Astrocyte of the cerebellum (primary cell): ENCODE measurements at regions not wholly inside any gene's neighbourhood (a gene's known extent, or its start where the extent isn't known, plus 50 kb on each side); places are given as distances from the start of the nearest gene placed in this dataset.

Source experiments
- DNase-seq: peaks from one replicate; pipeline ENCODE4 v3.0.0-alpha.2; 2011; ENCODE audit warnings: low read depth
- H3K4me3 ChIP-seq: 2 replicates; pipeline ENCODE4 v1.5.1; 2011; ENCODE audit warnings: mild to moderate bottlenecking, low read depth, low read length, moderate library complexity
- in situ Hi-C: cut with HindIII; loops from 2 replicates; pipeline ENCODE4 v1.10.0; 2017; ENCODE audit warnings: low sequenced_read_pairs
- TF ChIP-seq, protein P1 (sequence below): IDR thresholded peaks from 2 replicates; pipeline ENCODE4 v1.5.1; 2012; ENCODE audit warnings: low read length, low read depth, moderate library complexity, mild to moderate bottlenecking; ENCODE audit errors: missing control alignments

DNA sequence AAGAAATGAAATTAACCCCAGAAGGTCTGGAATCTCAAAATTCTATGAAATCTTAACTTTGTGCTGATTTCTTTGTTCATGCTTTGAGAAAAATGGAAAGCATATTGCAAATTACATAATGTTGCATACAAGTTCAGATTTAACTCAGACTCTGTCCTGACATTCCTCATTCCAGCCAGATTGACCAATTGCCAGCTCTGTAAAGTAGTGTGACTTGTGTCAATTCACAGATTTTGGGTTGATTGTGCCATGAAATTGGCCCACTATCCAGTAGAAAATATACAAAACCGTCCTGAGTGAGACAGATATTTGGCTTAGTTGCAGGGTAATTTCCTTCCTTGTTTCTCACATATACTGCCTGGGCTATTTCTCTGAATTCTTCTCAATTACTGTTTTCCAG lies 1312.6 kb downstream of the ROBO1 start:
- TF ChIP-seq, protein P1, sequence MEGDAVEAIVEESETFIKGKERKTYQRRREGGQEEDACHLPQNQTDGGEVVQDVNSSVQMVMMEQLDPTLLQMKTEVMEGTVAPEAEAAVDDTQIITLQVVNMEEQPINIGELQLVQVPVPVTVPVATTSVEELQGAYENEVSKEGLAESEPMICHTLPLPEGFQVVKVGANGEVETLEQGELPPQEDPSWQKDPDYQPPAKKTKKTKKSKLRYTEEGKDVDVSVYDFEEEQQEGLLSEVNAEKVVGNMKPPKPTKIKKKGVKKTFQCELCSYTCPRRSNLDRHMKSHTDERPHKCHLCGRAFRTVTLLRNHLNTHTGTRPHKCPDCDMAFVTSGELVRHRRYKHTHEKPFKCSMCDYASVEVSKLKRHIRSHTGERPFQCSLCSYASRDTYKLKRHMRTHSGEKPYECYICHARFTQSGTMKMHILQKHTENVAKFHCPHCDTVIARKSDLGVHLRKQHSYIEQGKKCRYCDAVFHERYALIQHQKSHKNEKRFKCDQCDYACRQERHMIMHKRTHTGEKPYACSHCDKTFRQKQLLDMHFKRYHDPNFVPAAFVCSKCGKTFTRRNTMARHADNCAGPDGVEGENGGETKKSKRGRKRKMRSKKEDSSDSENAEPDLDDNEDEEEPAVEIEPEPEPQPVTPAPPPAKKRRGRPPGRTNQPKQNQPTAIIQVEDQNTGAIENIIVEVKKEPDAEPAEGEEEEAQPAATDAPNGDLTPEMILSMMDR: no peak
- in situ Hi-C loops: no loop called here
- no peak overlapping the region for H3K4me3 ChIP-seq
- no peak for DNase-seq

DNA sequence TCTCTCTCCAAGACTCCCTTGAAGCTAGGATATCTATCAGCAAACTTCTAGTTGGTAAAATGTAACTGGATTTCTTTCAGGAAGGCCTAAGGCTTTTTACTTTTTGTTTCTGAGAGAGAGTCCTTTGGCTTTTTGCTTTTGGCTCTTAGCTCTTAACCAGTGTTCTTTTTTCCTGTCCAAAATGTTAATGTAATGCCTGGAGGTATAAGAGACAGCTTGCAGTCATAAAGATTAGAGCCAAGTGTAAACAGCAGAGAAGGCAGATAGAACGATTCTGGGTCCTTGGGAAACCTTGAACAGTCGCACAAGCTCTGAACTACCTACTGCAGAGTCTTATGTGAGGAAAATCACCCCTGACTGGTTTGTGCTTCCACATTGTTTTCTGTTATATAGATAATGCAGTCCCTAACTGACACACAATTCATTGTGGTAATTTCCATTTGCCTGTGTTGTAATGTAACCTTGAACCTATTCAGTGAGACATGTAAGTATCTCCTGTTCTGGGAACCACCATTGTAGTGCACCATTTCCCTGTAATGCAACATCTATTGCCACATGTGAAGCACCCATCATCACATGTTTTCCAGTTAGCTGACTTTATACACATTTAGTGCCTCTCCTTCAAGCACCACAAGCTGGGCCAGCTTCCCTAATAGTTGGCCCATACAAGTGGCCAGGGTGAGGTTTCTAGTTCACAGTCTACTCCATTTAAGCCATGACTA lies 1311.9 kb downstream of the ROBO1 start:
- TF ChIP-seq, protein P1: no peak
- in situ Hi-C loops: no loop called here
- H3K4me3 ChIP-seq: no peak overlapping the region
- no peak for DNase-seq

DNA sequence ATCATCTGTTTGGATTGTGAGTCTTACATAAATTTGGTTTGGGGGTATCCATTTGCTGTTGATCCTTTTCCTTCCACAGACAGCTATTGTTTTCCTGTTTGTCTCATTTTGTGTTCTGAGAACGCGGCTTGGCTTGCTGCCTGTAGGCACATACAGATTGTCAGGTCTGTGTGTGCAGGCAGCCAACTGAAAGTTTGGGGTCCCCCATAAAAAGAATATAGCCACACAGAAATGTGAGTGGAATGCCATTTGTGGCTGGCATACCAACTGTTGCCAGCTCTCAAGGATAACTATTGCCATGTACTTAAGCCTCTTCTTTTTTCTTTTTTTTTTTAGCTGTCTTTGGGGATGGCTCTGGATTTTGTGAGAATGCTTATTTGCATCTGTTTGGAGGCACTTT lies 1308.0 kb downstream of the ROBO1 start:
- TF ChIP-seq, protein P1: no peak
- no peak for DNase-seq
- no peak overlapping the region for H3K4me3 ChIP-seq
- in situ Hi-C loops: no loop called here

- in situ Hi-C loops: no loop called here
- no peak for DNase-seq
- no peak overlapping the region for H3K4me3 ChIP-seq
- TF ChIP-seq, protein P1: no peak
These were observed 1305.8 kb downstream of the ROBO1 start for GRCh38 chr3:78462021-78462420.

GRCh38 chr3:78476076-78476475 lies 1291.7 kb downstream of the ROBO1 start:
- in situ Hi-C loops: no loop called here
- H3K4me3 ChIP-seq: no peak overlapping the region
- no peak for DNase-seq
- TF ChIP-seq, protein P1: no peak

DNA sequence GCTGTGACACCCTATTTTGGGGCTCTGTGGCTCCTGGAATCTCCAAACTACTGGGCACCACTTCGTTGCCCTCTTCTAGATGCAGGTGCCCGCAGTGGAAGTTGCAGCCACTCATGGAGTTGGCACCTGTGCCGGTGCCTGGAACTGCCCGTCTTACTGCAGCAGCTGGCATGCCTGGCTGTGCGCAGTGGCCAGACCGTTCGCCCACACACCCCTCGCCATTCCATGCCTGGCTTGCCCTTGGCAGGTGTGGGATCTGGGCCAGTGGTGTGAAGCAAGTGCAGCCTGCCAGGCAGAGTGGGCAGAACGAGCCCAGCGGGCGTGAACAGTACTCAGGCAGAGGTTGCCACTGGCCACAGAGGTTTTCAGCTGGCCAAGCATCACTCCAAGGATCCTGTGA lies 1286.7 kb downstream of the ROBO1 start:
- H3K4me3 ChIP-seq: no peak overlapping the region
- in situ Hi-C loops: no loop called here
- TF ChIP-seq, protein P1: no peak
- DNase-seq: no peak
